SK-N-SH treated with all-trans-retinoic acid at 6 μM for 48 hours (cell line): ENCODE measurements at regions not wholly inside any gene's neighbourhood (a gene's known extent, or its start where the extent isn't known, plus 50 kb on each side); places are given as distances from the start of the nearest gene placed in this dataset.

Experiments
- ATAC-seq: fragments of 200-7000 bp; cut with Tn5 transposase; 3 replicates; pipeline ENCODE4 v1.9.1; 2020; ENCODE audit warnings: mild to moderate bottlenecking, moderate library complexity
- ARNTL ChIP-seq: fragments of 450-650 bp; formaldehyde crosslinking; IDR thresholded peaks from 2 replicates; pipeline ENCODE4 v1.5.0; 2020; ENCODE audit warnings: low read depth, mild to moderate bottlenecking, moderate library complexity, borderline replicate concordance
- BACH2 ChIP-seq: fragments of 250-450 bp; sonication (Bioruptor Pico); IDR thresholded peaks from 2 replicates; pipeline ENCODE4 v1.9.0; 2021; ENCODE audit warnings: mild to moderate bottlenecking, borderline replicate concordance
- CREB5 ChIP-seq: fragments of 250-450 bp; sonication (Bioruptor Pico); IDR thresholded peaks from 2 replicates; pipeline ENCODE4 v1.5.1; 2020; ENCODE audit warnings: low read depth, mild to moderate bottlenecking, moderate library complexity
- CSDC2 ChIP-seq: fragments of 250-450 bp; sonication (Bioruptor Pico); IDR thresholded peaks from 2 replicates; pipeline ENCODE4 v1.5.0; 2020; ENCODE audit warnings: mild to moderate bottlenecking, moderate library complexity
- CSRNP3 ChIP-seq: fragments of 250-450 bp; sonication (Bioruptor Pico); IDR thresholded peaks from 2 replicates; pipeline ENCODE4 v1.5.1; 2021; ENCODE audit warnings: mild to moderate bottlenecking, moderate library complexity
- ESRRG ChIP-seq: fragments of 250-450 bp; sonication (Bioruptor Pico); IDR thresholded peaks from 2 replicates; pipeline ENCODE4 v1.6.1; 2021; ENCODE audit warnings: mild to moderate bottlenecking
- GLIS3 ChIP-seq: fragments of 250-450 bp; sonication (Bioruptor Pico); IDR thresholded peaks from 2 replicates; pipeline ENCODE4 v1.5.0; 2020; ENCODE audit warnings: mild to moderate bottlenecking, moderate library complexity
- ISL1 ChIP-seq: fragments of 250-450 bp; sonication (Bioruptor Pico); IDR thresholded peaks from 2 replicates; pipeline ENCODE4 v2.1.2; 2022; ENCODE audit warnings: mild to moderate bottlenecking, moderate library complexity
- OSR1 ChIP-seq: fragments of 250-450 bp; sonication (Bioruptor Pico); IDR thresholded peaks from 2 replicates; pipeline ENCODE4 v1.8.0; 2022; ENCODE audit warnings: moderate library complexity, mild to moderate bottlenecking, inconsistent platforms
- PATZ1 ChIP-seq: fragments of 250-450 bp; sonication (Bioruptor Pico); IDR thresholded peaks from 2 replicates; pipeline ENCODE4 v1.8.0; 2020; ENCODE audit warnings: mild to moderate bottlenecking, moderate library complexity, borderline replicate concordance
- POU6F1 ChIP-seq: fragments of 250-450 bp; sonication (Bioruptor Pico); IDR thresholded peaks from 2 replicates; pipeline ENCODE4 v1.8.0; 2021; ENCODE audit warnings: low read depth, mild to moderate bottlenecking, moderate library complexity, borderline replicate concordance
- PPARA ChIP-seq: fragments of 250-450 bp; sonication (Bioruptor Pico); IDR thresholded peaks from 2 replicates; pipeline ENCODE4 v1.5.0; 2020; ENCODE audit warnings: mild to moderate bottlenecking, borderline replicate concordance
- RARB ChIP-seq: fragments of 250-450 bp; sonication (Bioruptor Pico); IDR thresholded peaks from 2 replicates; pipeline ENCODE4 v1.8.0; 2021; ENCODE audit warnings: mild to moderate bottlenecking, moderate library complexity
- SNAI2 ChIP-seq: fragments of 250-450 bp; sonication (Bioruptor Pico); IDR thresholded peaks from 2 replicates; pipeline ENCODE4 v1.5.0; 2020; ENCODE audit warnings: mild to moderate bottlenecking, moderate library complexity
- TCF4 ChIP-seq: fragments of 250-450 bp; sonication (Bioruptor Pico); IDR thresholded peaks from 2 replicates; pipeline ENCODE4 v1.8.0; 2021; ENCODE audit warnings: mild to moderate bottlenecking, moderate library complexity, borderline replicate concordance
- ZC3H10 ChIP-seq: fragments of 250-450 bp; sonication (Bioruptor Pico); IDR thresholded peaks from 2 replicates; pipeline ENCODE4 v1.5.1; 2021; ENCODE audit warnings: mild to moderate bottlenecking, moderate library complexity
- ZFP3 ChIP-seq: fragments of 250-450 bp; sonication (Bioruptor Pico); IDR thresholded peaks from 2 replicates; pipeline ENCODE4 v1.5.0; 2020; ENCODE audit warnings: mild to moderate bottlenecking, moderate library complexity
- ZFP30 ChIP-seq: fragments of 450-650 bp; formaldehyde crosslinking; IDR thresholded peaks from 2 replicates; pipeline ENCODE4 v1.5.0; 2022; ENCODE audit warnings: mild to moderate bottlenecking, moderate library complexity
- ZNF565 ChIP-seq: fragments of 450-650 bp; formaldehyde crosslinking; conservative IDR thresholded peaks from 2 replicates; pipeline ENCODE4 v1.5.0; 2020; ENCODE audit warnings: low read depth, mild to moderate bottlenecking, moderate library complexity
- ZNF8 ChIP-seq: fragments of 450-650 bp; formaldehyde crosslinking; IDR thresholded peaks from 2 replicates; pipeline ENCODE4 v1.5.0; 2020; ENCODE audit warnings: mild to moderate bottlenecking, moderate library complexity
- TF ChIP-seq, protein P1 (sequence below): fragments of 250-450 bp; sonication (Bioruptor Pico); IDR thresholded peaks from 2 replicates; pipeline ENCODE4 v1.5.0; 2020; ENCODE audit warnings: mild to moderate bottlenecking, moderate library complexity

DNA sequence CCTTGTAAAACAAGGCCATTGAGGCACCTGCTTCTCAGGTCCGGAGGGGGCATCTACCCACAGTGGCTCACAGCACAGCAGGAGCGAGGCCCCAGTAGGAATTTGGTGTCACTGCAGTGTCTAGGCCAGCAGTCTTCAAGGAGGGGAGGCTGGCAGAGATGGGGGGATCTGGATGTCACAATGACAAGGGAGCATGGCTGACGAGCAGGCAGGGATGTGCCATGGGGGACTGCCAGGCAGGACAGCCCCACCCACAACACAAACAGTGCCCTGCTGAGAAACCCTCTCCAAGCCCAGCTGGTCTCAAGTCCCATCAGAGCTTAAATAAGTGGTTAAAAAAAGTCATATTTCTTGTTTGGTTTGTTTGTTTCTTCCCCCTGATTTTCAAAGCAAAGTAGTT, 121.0 kb upstream of the ZNF716 start:
- no peak for ATAC-seq
- TF ChIP-seq ESRRG (no peak), CREB5 (no peak), GLIS3 (no peak), PATZ1 (CRISPR knock-in tag) (no peak), CSRNP3 (CRISPR knock-in tag) (no peak), ZNF8 (CRISPR knock-in tag) (no peak), TCF4 (CRISPR knock-in tag) (no peak), ARNTL (CRISPR knock-in tag) (no peak), SNAI2 (CRISPR knock-in tag) (no peak), PPARA (CRISPR knock-in tag) (no peak), OSR1 (no peak), RARB (CRISPR knock-in tag) (no peak), ISL1 (CRISPR knock-in tag) (no peak), ZFP3 (CRISPR knock-in tag) (no peak), ZC3H10 (CRISPR knock-in tag) (no peak), ZNF565 (CRISPR knock-in tag) (no peak), BACH2 (no peak), POU6F1 (no peak), CSDC2 (CRISPR knock-in tag) (no peak)
- TF ChIP-seq, protein P1, sequence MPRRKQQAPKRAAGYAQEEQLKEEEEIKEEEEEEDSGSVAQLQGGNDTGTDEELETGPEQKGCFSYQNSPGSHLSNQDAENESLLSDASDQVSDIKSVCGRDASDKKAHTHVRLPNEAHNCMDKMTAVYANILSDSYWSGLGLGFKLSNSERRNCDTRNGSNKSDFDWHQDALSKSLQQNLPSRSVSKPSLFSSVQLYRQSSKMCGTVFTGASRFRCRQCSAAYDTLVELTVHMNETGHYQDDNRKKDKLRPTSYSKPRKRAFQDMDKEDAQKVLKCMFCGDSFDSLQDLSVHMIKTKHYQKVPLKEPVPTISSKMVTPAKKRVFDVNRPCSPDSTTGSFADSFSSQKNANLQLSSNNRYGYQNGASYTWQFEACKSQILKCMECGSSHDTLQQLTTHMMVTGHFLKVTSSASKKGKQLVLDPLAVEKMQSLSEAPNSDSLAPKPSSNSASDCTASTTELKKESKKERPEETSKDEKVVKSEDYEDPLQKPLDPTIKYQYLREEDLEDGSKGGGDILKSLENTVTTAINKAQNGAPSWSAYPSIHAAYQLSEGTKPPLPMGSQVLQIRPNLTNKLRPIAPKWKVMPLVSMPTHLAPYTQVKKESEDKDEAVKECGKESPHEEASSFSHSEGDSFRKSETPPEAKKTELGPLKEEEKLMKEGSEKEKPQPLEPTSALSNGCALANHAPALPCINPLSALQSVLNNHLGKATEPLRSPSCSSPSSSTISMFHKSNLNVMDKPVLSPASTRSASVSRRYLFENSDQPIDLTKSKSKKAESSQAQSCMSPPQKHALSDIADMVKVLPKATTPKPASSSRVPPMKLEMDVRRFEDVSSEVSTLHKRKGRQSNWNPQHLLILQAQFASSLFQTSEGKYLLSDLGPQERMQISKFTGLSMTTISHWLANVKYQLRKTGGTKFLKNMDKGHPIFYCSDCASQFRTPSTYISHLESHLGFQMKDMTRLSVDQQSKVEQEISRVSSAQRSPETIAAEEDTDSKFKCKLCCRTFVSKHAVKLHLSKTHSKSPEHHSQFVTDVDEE (CRISPR knock-in tag), result no peak

GRCh38 chr7:57339198-57339944, 110.6 kb upstream of the ZNF716 start:
- TF ChIP-seq CREB5 (no peak), CSRNP3 (CRISPR knock-in tag) (no peak), RARB (CRISPR knock-in tag) (no peak), ARNTL (CRISPR knock-in tag) (no peak), CSDC2 (CRISPR knock-in tag) (no peak), ZFP3 (CRISPR knock-in tag) (no peak), POU6F1 (no peak), ISL1 (CRISPR knock-in tag) (no peak), SNAI2 (CRISPR knock-in tag) (no peak), ZFP30 (no peak), GLIS3 (no peak), ZNF8 (CRISPR knock-in tag) (no peak), BACH2 (no peak), OSR1 (no peak)

More at GRCh38 chr7:57339198-57339944, 110.6 kb upstream of the ZNF716 start:
- ATAC-seq, result no peak
